Stimulated activated CD4-positive, alpha-beta T cell treated with anti-CD3 and anti-CD28 coated beads, Interleukin-1b, Interleukin-23, amount 100 ng/mL, for 48 hours (primary cell): ENCODE measurements at regions not wholly inside any gene's neighbourhood (a gene's known extent, or its start where the extent isn't known, plus 50 kb on each side); places are given as distances from the start of the nearest gene placed in this dataset.

ENCODE experiments used
- DNase-seq: peaks from one replicate; pipeline ENCODE4 v3.0.0-alpha.2; 2020

DNA sequence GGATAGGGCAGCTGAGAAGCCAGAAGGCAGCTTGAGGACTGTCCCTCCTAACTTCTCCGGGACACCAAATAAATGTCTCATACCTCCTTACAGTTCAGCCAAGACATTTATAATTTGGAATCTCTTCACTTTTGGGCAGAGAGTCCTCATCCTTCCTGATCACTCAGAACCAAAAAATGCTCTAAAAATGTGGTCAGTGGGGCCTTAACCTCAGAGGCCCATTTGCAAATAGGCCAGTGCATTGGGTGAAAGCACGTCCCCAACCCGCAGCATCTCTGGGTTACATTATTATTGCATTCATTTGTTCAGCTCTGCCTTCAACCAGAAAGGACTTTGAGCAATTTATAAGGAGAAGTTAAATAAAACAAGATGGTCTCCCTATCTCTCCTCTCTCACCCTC lies 112.4 kb upstream of the IRX3 start:
- no peak for DNase-seq

DNA sequence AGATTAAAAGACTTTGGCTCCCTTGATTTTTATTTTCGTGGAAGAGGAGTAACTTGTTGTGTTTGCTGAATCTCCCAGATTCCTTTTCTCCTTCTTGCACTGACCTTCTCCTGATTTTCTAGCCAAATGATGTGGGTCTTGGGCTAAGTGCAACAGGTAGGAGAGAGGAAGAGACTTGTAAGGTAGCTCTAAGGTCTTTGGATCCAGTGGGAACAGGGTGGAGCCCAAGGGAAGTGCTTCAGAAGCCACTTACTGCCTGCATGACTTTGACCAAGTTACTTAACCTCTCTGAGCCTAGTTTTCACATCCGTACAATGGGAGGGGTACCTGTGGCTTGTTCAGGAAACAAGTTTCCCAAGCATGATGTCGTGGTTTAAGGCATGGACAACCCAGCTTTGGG lies 111.3 kb upstream of the IRX3 start:
- DNase-seq: no peak

DNA sequence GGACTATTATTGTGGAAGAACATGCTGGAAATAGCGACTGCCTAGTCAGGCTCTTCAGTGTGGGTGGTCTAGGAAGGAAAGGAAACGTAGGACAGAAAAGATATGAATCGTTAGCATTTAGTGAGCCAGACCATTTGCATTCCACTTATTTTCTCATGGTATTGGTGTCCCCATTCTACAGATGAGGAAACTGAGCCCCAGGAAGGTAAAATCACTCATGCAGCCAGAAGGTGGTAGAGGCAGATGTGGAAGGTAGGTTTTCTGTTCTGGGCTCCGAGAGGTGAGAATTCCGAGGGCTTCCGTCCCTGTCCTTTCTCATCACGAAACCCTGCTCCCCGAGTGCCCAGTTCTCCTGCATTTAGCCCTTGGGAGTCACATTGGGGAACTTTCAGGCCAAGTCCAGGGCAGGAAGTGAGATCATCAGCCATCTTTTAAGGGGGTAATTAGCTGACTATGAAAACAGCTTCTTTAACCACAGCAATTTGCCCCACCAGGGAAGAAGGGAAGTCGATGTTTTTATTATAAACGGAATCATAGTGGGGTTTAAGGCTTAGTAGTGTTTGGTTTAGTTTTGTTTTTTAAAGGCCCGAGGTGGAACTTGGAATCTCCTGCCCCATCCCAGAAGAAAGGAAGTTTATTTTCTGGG lies 110.7 kb upstream of the IRX3 start:
- no peak for DNase-seq

DNA sequence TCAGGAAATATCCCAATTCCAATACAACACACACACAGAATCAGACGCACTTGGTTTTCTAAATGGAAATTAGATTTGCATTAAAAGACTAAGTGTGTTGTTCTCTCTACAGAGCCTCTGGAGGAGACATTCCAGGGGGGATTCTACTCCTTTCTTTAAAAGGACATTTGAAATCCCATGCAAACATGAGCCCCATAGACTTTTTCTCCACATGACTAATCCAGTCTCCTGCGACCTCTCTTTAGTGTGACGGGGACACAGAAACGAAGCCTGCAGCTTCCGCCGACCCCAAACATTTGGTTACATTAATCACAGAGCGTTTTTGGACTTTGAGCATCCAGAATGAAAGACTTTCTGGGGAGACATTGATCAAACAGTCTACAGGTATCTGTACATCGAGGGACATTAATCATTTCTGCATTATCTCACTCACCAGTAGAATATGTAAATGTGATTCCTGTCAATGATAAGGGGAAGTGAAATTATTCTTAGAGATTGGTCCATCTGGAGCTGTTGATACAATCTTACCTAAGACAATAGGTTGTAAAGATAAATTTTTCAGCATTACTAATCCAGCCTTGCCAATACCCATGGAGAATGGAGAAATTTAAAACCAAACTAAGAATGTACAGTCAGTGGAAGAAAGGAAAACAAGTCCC lies 103.4 kb upstream of the IRX3 start:
- DNase-seq: no peak

DNA sequence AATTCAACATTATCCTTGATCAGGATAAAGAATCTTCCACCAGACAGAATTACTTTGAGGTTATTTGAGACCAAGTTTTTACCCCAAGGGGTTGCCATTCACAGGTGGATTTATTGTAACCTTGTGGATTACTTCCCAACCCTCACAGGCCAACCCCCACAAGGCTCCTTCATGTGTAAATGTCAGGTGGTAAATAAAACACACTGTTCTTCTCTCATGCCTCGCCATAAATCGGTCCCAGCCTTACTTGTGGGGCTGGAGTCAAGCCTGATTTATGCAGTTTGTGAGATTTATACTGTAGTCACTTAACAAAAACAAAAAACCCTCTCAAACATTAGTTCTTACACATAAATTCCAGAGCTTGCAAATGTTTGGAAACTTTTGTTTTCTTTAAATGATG lies 98.6 kb upstream of the IRX3 start:
- no peak for DNase-seq

DNA sequence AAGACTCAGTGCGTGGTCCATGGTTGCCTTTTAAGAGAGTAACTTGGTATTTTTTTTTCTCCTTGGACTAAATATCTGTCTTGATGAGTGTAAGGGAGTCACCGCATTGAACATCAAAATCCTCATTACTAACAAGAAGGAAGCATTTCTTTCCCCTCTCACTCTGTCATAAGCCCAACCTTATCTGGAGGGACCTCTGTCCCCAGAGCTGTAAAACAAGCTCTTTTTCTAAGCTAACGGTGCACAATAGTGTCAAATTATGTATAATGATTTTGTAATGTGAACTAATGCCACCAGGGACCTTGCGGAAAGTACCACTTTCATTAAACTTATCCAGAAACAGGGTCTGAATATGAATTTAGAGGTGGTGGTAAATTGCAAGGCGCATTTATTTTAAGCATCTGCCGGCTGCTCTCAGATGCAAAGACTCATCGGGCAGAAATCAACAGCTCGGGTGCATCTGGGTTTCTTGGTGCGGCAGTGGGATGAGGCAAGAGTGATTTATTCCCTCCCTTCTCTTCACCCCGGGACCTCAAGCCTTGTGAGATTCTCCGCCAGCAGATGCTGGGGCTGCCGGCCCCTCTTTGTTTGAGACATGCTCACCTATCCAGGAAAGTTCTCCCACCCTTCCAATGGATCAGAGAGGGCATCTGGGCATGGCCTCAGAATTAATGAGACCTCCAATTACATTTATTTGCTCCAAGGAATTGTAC lies 95.2 kb upstream of the IRX3 start:
- no peak for DNase-seq

DNA sequence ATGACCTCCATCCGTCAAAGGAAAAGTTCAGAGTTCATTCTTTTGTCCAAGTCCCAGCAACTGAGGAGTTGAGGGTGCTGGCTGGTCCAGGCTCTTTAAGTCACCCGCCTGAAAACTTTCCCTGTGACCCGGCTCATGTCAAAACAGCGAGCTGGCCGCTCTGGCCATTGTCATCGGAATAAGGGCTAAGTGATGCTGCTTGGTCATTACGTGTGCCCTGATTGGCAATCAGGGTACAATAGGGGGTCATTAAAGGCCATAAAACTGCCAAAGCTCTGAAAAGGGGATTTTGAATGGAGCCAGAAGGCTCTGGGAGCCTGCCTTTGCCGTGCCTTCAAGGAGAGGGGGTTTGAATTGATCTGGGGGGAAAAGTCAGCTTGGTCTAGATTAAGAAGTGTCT lies 88.5 kb upstream of the IRX3 start:
- no peak for DNase-seq

DNA sequence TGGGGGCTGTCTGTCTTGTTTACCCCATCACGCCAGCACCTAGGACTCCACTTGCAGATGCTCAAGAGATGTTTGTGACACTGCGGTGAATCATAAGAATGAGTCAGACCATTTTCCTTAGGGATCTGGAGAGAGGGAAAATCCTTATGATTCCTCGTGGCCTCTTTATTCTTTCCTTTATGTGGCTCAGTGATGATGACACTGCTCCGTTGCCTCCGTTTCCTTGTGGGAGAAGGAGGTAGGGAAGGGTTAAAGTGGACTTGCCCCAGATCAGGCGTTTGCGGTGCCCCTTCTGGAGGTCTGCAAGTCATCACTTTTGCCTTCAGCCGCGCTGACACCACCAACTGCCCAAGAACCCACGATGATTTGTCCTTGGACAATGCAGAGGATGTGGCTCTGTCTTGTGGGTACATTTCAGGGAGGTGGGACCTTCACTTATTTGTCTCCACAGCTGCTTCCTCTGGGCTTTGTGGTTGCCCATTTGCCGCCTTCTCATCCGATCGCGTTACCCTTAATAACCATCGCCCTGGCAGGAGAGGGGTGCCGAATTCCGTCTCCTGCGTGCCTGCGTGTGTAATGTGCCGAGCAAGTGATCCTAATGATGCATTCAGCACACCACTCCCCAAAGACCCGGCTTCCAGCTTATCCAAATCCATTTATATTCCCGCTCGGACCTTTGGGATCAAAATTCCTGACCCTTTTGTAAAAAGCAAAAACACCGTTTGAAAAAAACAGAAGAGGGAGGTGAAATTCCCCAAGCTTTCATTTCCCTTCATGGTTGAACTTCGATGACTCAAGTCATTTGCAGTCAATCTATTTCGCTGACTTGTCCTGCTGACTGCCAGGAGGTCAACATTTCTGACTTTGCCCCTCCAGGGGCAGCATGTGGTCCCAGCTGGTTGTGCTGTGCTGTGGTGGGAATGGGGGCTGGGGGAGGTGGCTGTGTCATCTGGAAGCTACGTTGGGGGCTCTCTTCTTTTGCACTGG lies 87.2 kb upstream of the IRX3 start:
- DNase-seq: no peak

DNA sequence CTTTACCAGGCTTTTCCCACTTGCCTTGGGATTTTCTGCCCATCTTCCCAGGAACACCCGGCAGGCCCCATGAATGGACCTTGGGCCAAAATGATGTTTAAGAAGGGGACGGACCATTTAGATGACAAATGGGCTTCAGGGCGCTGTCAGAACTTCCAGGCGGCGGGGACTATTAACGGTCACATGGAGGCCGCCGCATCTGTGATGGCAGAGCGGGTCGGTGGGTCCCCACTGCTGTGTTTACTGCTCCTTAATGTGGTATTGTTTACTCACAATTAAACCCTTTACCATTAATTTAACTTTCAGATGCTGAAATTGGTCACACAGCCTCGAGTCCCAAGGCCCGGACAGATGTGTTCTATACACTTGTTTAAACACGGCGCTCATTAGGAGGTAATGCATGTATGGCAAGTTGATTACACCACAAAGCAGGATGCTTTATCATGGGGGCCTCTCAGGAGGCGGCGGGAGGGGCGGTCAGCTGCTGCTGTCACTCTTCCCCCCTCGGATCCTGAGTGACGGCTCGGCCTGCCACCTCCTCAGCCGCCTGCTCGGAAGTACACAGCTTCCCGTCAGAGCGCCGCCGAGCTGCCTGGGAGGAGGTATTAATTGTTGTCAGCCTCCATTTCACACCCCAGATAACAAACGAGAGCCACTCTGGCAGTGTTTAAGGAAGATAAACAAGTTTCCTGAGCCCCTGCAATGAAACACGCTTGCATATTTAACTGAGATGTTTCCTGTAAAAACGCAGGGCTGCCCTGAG lies 83.9 kb upstream of the IRX3 start:
- DNase-seq: no peak

DNA sequence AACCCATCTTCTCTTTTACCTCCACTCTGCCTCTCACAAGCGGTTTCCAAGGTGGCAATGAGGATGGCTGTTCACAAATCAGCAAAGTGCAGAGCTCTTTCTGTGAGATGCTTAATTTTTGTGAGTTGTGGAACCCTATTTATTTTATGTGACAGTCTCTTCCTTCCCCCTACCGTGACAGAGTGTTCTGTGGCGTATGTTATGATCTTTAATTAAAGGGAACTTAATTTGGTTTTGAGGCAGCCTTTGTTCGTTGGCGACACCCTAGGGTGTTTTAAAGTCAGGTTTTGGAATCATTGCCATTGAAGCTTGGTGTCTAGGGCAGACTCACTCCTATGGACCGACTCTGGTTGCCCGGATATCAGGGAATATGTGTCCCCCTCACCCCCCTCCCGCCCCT lies 83.3 kb upstream of the IRX3 start:
- DNase-seq: no peak

DNA sequence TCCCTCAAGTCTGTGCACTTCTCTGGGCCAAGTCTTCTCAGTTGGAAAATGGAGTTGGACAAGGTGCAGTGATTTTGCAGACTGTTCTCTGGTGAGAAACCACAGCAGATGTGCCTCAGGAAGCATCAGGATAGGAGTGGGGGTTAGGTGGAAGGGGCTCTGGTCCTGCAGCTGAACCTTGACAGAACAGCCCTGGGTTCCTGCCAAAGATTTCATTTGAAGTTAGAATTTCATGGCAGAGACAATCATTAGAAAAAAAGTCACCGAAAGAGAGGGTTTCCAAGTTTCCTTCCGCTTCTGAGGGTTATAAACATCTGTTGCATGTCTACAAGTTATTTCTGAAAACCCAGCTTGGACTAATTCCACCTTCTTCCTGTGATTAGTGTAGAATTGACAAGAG lies 80.4 kb upstream of the IRX3 start:
- no peak for DNase-seq

DNA sequence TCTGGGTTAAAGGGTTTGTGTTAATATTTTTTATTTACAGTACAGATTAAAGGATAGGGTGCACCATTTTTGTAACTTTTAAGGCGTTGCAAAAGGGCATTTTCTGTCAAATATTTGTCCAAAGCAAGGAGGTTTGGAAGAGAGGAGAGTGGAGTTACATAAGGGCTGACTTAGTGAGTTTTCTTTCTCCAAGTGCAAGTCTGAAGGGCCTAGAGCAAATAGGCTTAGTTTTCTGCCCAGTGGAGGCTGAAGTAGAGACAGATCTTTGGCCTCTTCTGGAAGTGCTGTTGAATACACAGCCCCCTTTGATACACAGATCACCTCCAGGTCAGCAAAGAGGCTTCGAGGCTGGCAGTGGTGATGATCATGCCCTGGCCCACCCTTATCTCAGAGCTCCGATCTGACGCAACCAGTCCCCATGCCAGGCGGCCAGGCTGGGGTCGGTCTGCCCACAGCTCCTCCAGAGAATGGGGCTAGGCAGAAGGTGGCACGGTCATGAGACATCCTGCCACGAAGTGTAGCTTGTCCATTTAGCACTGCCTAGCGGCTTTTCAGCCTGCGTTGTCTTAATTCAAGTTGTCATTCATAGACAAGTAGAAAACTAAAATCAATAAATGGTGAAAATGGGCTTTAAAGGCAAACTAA lies 79.5 kb upstream of the IRX3 start:
- no peak for DNase-seq

DNA sequence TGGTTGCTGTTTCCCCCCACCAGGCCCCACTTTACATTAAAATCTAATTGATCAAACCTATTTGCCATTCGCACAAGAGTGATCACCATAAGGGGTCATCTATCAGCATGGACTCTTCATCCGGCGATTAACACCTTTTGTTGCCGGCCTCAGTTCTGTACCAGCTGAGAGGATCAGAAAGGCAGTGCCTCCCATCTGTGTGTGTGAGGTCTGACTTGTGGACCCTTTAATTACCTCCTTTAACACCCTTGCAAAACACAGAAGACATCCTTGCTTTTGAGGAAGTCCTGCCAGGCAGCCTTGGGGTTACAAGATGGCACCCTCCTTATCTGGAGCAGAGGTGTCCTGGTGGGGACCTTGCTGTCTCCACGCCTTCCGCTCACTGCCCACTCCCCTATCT lies 77.2 kb upstream of the IRX3 start:
- DNase-seq: no peak

DNA sequence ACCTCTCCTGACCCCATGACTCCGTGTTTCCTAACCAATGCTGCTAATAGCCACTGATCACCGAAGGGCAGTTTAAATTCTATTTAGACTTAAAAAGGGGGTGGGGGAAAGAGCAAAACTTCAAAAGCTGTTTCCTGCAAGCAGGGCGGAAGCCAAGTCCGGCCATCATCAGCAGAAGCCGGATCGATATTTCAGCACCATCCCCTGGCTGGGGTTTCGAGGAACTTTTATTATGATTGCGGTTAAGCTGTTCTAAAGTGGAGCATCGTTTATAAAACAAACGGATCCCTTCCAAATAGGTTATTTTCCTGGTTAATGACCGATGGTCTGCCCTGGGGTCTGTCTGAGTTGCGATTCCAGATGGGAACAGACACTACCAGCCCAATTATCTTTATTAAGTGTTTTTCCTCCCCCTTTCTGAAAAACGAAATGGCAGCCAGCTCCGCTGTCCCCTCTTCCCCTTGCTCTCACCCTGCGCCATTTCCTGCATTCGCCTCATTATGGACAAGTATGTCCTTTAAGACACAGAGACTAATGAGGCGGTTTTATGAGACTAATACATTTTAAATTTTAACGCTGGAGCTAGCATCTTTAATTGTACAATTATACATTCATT lies 76.1 kb upstream of the IRX3 start:
- no peak for DNase-seq

DNA sequence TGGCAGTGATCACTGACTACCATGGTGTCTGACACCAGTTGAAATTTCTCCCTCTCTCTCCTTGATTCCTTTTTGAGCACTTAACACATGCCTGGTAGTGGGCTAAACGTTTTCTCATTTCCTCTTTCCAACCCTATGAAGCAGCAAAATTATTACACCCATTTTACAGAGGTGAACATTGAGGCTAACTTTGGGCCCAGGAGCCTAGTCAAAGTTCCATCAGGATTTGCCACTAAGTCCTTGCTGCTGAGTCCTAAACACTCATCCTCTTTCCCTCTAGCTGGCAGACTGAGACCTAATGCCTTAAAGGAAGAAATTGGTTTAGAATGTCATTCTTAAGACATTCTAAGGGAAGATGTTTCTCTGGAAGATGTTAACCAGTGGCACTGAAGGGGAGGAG lies 74.7 kb upstream of the IRX3 start:
- DNase-seq: no peak

DNA sequence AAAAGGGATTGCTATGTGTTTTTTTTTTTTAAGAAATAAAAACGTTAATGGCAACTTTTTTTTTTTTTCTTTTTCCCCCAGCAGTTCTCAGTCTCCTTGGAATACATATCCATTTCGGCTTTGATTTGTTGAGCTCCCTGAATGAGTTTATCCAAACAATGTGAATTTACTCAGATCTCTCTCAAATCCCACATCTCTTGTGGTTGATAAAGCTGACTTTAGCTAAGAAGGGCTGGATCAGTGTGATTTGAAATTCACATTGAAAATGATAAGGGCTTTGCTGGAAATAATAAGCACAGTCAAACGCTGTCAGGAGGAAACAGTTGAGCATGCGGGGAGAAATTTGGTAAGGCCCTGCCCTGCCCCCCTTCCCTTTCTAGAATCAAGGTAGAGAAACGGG lies 74.1 kb upstream of the IRX3 start:
- DNase-seq: no peak

DNA sequence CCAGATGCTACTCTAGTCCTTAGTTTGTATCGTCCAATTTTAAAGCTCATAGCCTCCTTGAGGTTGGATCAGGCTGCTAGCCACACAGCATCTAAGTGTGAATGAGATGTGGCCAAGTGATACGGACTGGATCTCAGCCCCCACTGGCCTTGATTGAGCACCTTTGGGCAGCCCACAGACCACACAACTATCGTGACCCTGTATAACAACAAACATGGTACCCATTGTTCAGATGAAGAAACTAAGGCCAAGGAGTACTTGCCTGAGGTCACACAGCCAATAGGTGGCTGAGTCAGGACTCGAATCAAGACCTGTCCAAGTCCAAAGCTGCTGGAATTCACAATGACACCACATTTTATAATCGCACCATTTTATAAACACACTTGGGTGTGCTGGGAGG lies 73.0 kb upstream of the IRX3 start:
- DNase-seq: no peak

DNA sequence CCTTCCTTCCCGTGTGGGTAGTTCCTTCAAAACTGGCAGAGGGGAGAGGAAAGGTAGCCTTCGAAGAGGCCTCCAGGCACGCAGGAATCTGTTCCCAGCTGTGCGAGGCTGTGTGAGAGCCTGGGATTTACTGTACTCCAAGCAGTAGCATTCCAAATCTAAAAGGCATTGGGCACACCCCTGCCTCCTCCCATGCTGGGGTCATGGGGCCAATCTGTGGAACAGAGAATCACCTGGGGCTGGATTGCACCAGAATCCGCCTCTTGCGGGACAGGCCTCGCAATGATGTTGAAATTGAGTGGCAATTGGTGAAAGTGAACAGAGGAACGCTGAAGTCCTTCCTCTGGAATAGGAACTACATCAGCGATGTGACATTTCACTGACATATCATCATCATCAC lies 72.5 kb upstream of the IRX3 start:
- no peak for DNase-seq

DNA sequence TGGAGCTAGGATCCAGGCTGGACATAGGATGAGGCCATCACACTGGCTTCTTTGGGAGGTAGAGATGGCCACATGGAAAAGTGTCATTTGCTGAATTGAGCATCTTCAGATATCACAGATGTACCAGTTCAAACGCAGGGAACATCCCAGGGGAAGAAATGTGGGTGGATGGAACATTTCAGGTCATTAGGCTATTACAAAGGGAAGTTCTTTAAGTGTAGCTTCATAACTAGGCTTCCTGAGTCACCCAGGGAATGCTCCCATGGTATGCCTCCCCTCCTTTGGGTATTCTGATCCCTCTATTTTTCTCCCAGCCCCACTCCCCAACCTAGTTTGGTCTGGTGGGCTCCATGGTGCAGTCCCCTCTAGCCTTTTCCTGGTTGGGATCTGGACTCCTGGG lies 69.8 kb upstream of the IRX3 start:
- DNase-seq: no peak

DNA sequence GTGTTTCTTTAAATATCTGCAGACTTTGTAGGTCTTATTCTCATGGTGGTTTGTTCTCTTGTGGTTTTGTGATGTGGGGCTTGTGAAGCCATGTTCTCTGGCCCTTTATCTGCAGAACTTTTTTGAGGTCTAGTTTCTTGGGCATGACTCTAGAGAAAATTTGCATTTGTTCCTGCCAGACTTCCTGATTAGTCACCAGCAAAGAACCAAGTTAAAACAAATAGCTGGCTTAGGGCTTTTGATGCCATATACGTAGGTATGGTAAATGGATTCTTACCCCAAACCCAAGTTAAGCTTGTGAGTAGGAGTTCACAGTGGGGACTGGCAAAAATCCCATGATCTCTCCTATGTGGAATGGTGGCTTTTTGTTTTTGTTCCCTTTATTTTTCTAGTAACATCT lies 68.7 kb upstream of the IRX3 start:
- DNase-seq: no peak

DNA sequence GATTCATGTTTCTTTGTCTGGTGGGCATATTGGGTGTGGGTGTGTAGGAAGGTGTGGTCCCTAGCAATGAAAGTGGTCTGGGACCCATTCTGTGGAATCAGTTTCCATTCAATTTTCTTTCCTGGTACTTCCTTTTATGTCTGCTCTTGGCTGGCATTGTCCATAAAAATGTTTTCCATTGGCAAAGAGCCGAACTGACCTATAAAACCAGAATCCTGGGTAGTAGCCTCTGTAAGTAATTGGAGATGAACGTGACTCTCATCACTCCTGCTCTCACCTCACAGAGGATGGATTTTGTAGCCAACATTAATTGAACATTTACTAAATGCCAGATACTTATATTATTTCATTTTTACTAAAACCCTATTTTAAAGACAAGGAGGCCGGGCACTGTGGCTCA lies 66.5 kb upstream of the IRX3 start:
- DNase-seq: no peak

DNA sequence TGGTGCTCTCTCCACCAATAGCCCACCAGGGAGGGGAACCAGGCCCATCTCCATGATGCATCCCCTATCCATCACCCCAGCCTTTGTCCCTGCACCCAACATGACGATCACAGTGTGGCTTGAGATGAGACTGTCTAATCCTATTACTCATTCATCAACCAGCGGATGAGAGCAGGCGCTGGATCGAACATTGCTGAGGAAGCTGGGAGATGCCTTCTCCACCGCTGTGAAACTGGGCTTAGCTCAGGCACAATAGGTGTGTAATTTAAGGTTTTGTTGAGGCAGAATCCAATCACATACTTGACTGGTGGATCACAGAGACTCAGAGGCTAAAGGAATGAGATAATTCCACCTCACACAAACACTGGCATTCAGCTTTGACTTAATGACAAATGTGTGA lies 64.6 kb upstream of the IRX3 start:
- no peak for DNase-seq
